OCI-LY3 (cell line): ENCODE measurements at regions not wholly inside any gene's neighbourhood (a gene's known extent, or its start where the extent isn't known, plus 50 kb on each side); places are given as distances from the start of the nearest gene placed in this dataset.
"Not testable (repeated sequence)": the region's sequence is repeated elsewhere in the genome, so short reads cannot be mapped to it uniquely, and the experiment has no call there.

ENCODE experiments used
- H2AFZ ChIP-seq: fragments of 200-600, 300-600 bp; shearing (Covaris generic); 2 replicates; pipeline ENCODE4 v1.6.0; 2014; ENCODE audit warnings: antibody characterized with exemption, low read depth, low read length
- H3K27ac ChIP-seq: fragments of 200-600, 300-600 bp; sonication (generic); 2 replicates; pipeline ENCODE4 v1.5.1; 2014; ENCODE audit warnings: mild to moderate bottlenecking, low read length, moderate library complexity, mixed read lengths
- H3K27me3 ChIP-seq: fragments of 200-600, 300-600 bp; sonication (generic); 2 replicates; pipeline ENCODE4 v1.6.1; 2014; ENCODE audit warnings: low read depth, low read length, mixed read lengths
- H3K36me3 ChIP-seq: fragments of 200-600, 300-600 bp; sonication (generic); replicated peaks from 2 replicates; pipeline ENCODE3; 2014; ENCODE audit warnings: low read depth, low read length, mixed read lengths
- H3K4me1 ChIP-seq: fragments of 300-600, 200-600 bp; sonication (generic); 2 replicates; pipeline ENCODE4 v1.6.1; 2014; ENCODE audit warnings: low read length, mixed read lengths
- H3K4me2 ChIP-seq: fragments of 200-600, 300-600 bp; sonication (generic); 2 replicates; pipeline ENCODE4 v1.6.1; 2014; ENCODE audit warnings: low read length, mixed read lengths
- H3K4me3 ChIP-seq: fragments of 300-600, 200-600 bp; sonication (generic); 2 replicates; pipeline ENCODE4 v1.5.1; 2014; ENCODE audit warnings: antibody characterized with exemption, mild to moderate bottlenecking, low read length, moderate library complexity
- H3K79me2 ChIP-seq: fragments of 300-600, 200-600 bp; shearing (Covaris generic); 2 replicates; pipeline ENCODE4 v1.6.1; 2014; ENCODE audit warnings: mild to moderate bottlenecking, low read length, mixed read lengths
- H3K9ac ChIP-seq: fragments of 300-600, 200-600 bp; shearing (Covaris generic); 2 replicates; pipeline ENCODE4 v1.6.0; 2014; ENCODE audit warnings: mild to moderate bottlenecking, low read length, moderate library complexity
- H3K9me3 ChIP-seq: fragments of 200-600, 300-600 bp; shearing (Covaris generic); 2 replicates; pipeline ENCODE4 v1.6.1; 2014; ENCODE audit warnings: low read length, mixed read lengths; ENCODE audit not compliant: insufficient read depth
- H4K20me1 ChIP-seq: fragments of 200-600, 300-600 bp; sonication (generic); 2 replicates; pipeline ENCODE4 v1.6.1; 2016; ENCODE audit warnings: low read length, mixed read lengths; ENCODE audit not compliant: insufficient read depth
- CTCF ChIP-seq: fragments of 200-600, 300-600 bp; sonication (generic); IDR thresholded peaks from 2 replicates; pipeline ENCODE4 v1.5.1; 2014; ENCODE audit warnings: antibody characterized with exemption, low read length, low read depth
- EZH2phosphoT487 ChIP-seq: fragments of 200-600 bp; shearing (Covaris generic); IDR thresholded peaks from 2 replicates; pipeline ENCODE4 v1.6.1; 2018; ENCODE audit warnings: antibody characterized with exemption, mixed run types, low read depth

DNA sequence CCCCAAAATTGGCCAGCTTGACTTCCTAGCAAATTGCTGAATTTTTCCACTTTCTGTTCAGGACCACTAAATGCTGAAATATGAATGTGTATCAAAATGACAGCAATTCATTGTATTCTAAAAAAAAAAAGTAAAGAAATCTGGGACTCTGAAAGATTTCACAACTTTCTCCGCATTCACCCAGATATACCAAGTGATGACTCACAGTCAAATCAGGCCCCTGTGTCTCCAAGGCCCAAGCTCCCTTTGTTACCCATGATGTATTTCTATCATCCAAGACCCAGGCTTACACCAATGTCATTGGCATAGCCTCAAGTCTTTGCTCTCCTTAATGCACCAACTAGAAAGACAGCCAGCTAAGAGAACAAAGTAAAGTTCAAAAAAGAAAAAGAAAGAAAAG is 493.9 kb downstream of the NTRK2 start:
- no peak overlapping the region for H3K27ac ChIP-seq
- H4K20me1 ChIP-seq, result no peaks in the 10 kb centered on the region
- no peaks in the 10 kb centered on the region for H3K9me3 ChIP-seq
- no peak overlapping the region for H3K4me2 ChIP-seq
- no peaks in the 10 kb centered on the region for H3K79me2 ChIP-seq
- no peak overlapping the region for H3K4me3 ChIP-seq
- peaks cover 4% of the 10 kb centered on the region; the same call in 1 of the 2 replicates for H3K4me1 ChIP-seq
- H3K27me3 ChIP-seq, result no peaks in the 10 kb centered on the region
- H3K36me3 ChIP-seq, result no peaks in the 10 kb centered on the region
- no peak overlapping the region for H3K9ac ChIP-seq
- H2AFZ ChIP-seq, result no peak overlapping the region
- TF ChIP-seq EZH2phosphoT487, result no peak
- no peak for TF ChIP-seq CTCF

DNA sequence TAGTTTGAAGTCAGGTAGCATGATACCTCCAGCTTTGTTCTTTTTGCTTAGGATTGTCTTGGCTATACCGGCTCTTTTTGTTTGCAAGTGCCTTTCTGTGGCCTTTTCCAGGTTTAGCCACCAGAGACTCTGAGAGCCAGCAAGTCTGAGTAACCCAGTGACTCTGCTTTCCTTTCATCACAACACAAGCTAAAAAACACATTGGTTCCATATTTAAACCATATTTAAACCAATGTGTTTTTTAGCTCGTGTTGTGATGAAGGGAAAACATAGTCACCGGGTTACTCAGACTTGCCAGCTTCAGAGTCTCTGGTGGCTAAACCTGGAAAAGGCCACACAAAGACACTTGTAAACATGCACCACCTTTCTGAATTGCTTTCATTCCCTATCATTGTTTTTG is 493.3 kb downstream of the NTRK2 start:
- no peaks in the 10 kb centered on the region for H3K27me3 ChIP-seq
- no peaks in the 10 kb centered on the region for H3K9me3 ChIP-seq
- no peak overlapping the region for H2AFZ ChIP-seq
- H3K4me1 ChIP-seq, result peaks cover 4% of the 10 kb centered on the region; the same call in 1 of the 2 replicates
- no peaks in the 10 kb centered on the region for H3K36me3 ChIP-seq
- H3K4me2 ChIP-seq, result no peak overlapping the region
- H3K9ac ChIP-seq, result no peak overlapping the region
- H3K4me3 ChIP-seq, result no peak overlapping the region
- H3K27ac ChIP-seq, result no peak overlapping the region
- H3K79me2 ChIP-seq, result no peaks in the 10 kb centered on the region
- TF ChIP-seq CTCF, result no peak
- no peak for TF ChIP-seq EZH2phosphoT487
- H4K20me1 ChIP-seq, result no peaks in the 10 kb centered on the region

- not testable (repeated sequence) for H3K9ac ChIP-seq, H3K27me3 ChIP-seq, H3K27ac ChIP-seq, H3K36me3 ChIP-seq, H2AFZ ChIP-seq, H3K4me3 ChIP-seq, H3K4me2 ChIP-seq, H3K4me1 ChIP-seq, H3K9me3 ChIP-seq, H4K20me1 ChIP-seq, H3K79me2 ChIP-seq
These were observed 491.4 kb downstream of the NTRK2 start for GRCh38 chr9:85160944-85161343.

DNA sequence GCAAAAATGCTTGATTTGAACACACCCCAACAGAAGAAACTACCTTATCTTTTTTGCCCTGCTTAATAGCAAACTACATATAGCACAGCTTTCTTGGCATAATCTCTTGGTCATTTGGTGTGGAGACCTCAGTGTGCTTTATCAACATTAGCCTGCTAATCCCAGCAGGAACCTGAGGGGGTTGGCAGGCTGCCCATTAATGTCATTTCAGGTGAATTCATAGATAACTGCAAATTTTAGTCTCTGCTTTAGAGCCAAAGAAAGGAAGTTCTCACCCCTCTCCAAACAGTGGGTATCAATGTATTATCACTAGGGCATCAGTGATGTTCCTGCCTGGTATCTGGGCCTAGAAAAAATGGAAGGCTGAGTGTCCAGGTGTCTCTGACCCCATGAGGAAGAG is 489.0 kb downstream of the NTRK2 start:
- Histone ChIP-seq H3K4me2 (no peak overlapping the region), H3K27ac (no peak overlapping the region), H2AFZ (no peak overlapping the region), H3K4me1 (peaks cover 4% of the 10 kb centered on the region; the same call in 1 of the 2 replicates), H3K9me3 (no peaks in the 10 kb centered on the region), H3K4me3 (no peak overlapping the region), H4K20me1 (no peaks in the 10 kb centered on the region), H3K9ac (no peak overlapping the region), H3K27me3 (no peaks in the 10 kb centered on the region), H3K79me2 (no peaks in the 10 kb centered on the region), H3K36me3 (no peaks in the 10 kb centered on the region)
- no peak for TF ChIP-seq CTCF
- TF ChIP-seq EZH2phosphoT487, result no peak

GRCh38 chr9:85157772-85158171 is 488.2 kb downstream of the NTRK2 start:
- H3K4me2 ChIP-seq, result no peak overlapping the region
- no peak overlapping the region for H2AFZ ChIP-seq
- H3K4me1 ChIP-seq, result peaks cover 4% of the 10 kb centered on the region; the same call in 1 of the 2 replicates
- H3K27me3 ChIP-seq, result no peaks in the 10 kb centered on the region
- H3K79me2 ChIP-seq, result no peaks in the 10 kb centered on the region
- H3K27ac ChIP-seq, result no peak overlapping the region
- no peaks in the 10 kb centered on the region for H3K36me3 ChIP-seq
- H3K9me3 ChIP-seq, result no peaks in the 10 kb centered on the region
- H3K9ac ChIP-seq, result no peak overlapping the region
- H4K20me1 ChIP-seq, result no peaks in the 10 kb centered on the region
- H3K4me3 ChIP-seq, result no peak overlapping the region
- no peak for TF ChIP-seq EZH2phosphoT487
- no peak for TF ChIP-seq CTCF
